GM12891 (cell line): ENCODE measurements at regions not wholly inside any gene's neighbourhood (a gene's known extent, or its start where the extent isn't known, plus 50 kb on each side); places are given as distances from the start of the nearest gene placed in this dataset.

Experiments
- PAX5 ChIP-seq: IDR thresholded peaks from 2 replicates; pipeline ENCODE4 v1.6.1; 2011; ENCODE audit warnings: low read length, moderate library complexity, mild to moderate bottlenecking; ENCODE audit not compliant: insufficient read depth, severe bottlenecking
- POLR2A ChIP-seq: IDR thresholded peaks from 2 replicates; pipeline ENCODE4 v1.6.1; 2011; ENCODE audit warnings: low read depth, low read length, control low read depth
- POLR2AphosphoS5 ChIP-seq: IDR thresholded peaks from 2 replicates; pipeline ENCODE4 v1.6.1; 2011; ENCODE audit warnings: low read depth, low read length, control low read depth
- TAF1 ChIP-seq: IDR thresholded peaks from 2 replicates; pipeline ENCODE4 v1.6.1; 2011; ENCODE audit warnings: low read depth, low read length, control low read depth

DNA sequence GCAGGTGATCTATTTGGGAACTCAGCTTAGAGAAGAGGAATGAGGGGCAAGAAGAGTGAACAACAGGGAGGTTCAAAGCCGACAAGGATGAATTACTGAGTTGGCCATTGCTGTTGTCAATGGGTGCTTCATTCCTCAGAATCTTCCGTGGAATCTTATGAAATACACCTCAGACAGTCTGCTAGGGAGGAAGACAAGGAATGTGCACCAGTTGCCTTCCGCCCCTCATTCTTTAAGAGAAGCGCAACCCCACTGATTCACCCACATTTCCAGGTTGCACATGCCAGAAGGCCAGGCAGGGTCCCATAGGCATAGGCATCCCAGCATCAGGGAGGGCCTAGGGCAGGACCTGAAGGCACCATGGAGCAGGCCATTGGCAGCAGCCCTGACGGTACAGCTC, 127.5 kb upstream of the TNFAIP3 start:
- TF ChIP-seq POLR2A, result no peak
- no peak for TF ChIP-seq POLR2AphosphoS5
- no peak for TF ChIP-seq TAF1
- TF ChIP-seq PAX5, result no peak
